Spleen (tissue), 11 donors: ENCODE measurements at regions not wholly inside any gene's neighbourhood (a gene's known extent, or its start where the extent isn't known, plus 50 kb on each side); places are given as distances from the start of the nearest gene placed in this dataset.

ENCODE experiments used
- DNase-seq: peaks from one replicate; pipeline ENCODE4 v3.0.0-alpha.2; 2020
- H3K27ac ChIP-seq, 8 donors: fragments of 200-600 bp; sonication (generic) in 7 of 8; 1 replicate in 4 of 8; 2 replicates in 4 of 8; pipeline versions ENCODE4 v1.5.0 to v1.8.0; 2016 to 2021; ENCODE audit warnings: inconsistent platforms in 4 of 8, mild to moderate bottlenecking in 4 of 8, moderate library complexity in 1 of 8
- H3K27me3 ChIP-seq, 7 donors: fragments of 200-600 bp; sonication (generic) in 6 of 7; replicated peaks in 1 of 7; 1 replicate in 4 of 7; 2 replicates in 3 of 7; pipeline versions ENCODE4 v1.5.0 to v1.8.0; 2016 to 2021; ENCODE audit warnings: inconsistent platforms in 3 of 7, mild to moderate bottlenecking in 1 of 7
- H3K36me3 ChIP-seq, 6 donors: fragments of 200-600 bp; sonication (generic) in 5 of 6; 1 replicate in 4 of 6; 2 replicates in 2 of 6; pipeline versions ENCODE4 v1.5.0 to v1.8.0; 2016 to 2021; ENCODE audit warnings: inconsistent platforms in 2 of 6
- H3K4me1 ChIP-seq, 6 donors: fragments of 200-600 bp; sonication (generic) in 5 of 6; 1 replicate in 3 of 6; 2 replicates in 3 of 6; pipeline versions ENCODE4 v1.5.0 to v1.8.0; 2016 to 2021; ENCODE audit warnings: inconsistent platforms in 3 of 6
- H3K4me3 ChIP-seq, 8 donors: fragments of 200-600 bp; sonication (generic) in 7 of 8; 1 replicate in 4 of 8; 2 replicates in 4 of 8; pipeline versions ENCODE4 v1.5.0 to v1.8.0; 2016 to 2021; ENCODE audit warnings: inconsistent platforms in 4 of 8, mild to moderate bottlenecking in 4 of 8, moderate library complexity in 2 of 8
- H3K9me3 ChIP-seq, 8 donors: fragments of 200-600 bp; sonication (generic) in 7 of 8; 1 replicate in 4 of 8; 2 replicates in 4 of 8; pipeline versions ENCODE4 v1.5.0 to v1.8.0; 2016 to 2021; ENCODE audit warnings: inconsistent platforms in 4 of 8
- POLR2A ChIP-seq, 3 donors: fragments of 450-650 bp; IDR thresholded peaks; one replicate each; pipeline ENCODE4 v1.5.1; 2017; ENCODE audit warnings: antibody characterized with exemption in 3 of 3, mild to moderate bottlenecking in 1 of 3
- POLR2AphosphoS5 ChIP-seq, 3 donors: sonication (generic); formaldehyde crosslinking; IDR thresholded peaks; one replicate each; pipeline ENCODE4 v1.5.1; 2017; ENCODE audit warnings: antibody characterized with exemption in 3 of 3
- WGBS, 5 donors: extraction: QIAGEN DNeasy Blood & Tissue Kit in 3 of 5; methylation state at CpG; one replicate each; pipeline versions ENCODE4 v1.1.5 to v1.1.7; 2013 to 2018; 5-methylcytosine and 5-hydroxymethylcytosine counted together
- intact Hi-C: fragments of 100-400 bp; cut with DNase I; formaldehyde crosslinking; loops from one replicate; pipeline ENCODE4 v1.15.0; 2023; ENCODE audit warnings: low total_unique reads
- TF ChIP-seq, protein P1 (sequence below), 11 experiments: fragments of 200-600 bp in 7 of 11; fragments of 450-650 bp in 4 of 11; sonication (generic) in 4 of 11; IDR thresholded peaks in 8 of 11; conservative IDR thresholded peaks in 3 of 11; 1 replicate in 7 of 11; 2 replicates in 4 of 11; pipeline versions ENCODE4 v1.4.0 to v1.8.0; 2016 to 2021; ENCODE audit warnings: antibody characterized with exemption in 11 of 11, inconsistent platforms in 4 of 11, mild to moderate bottlenecking in 1 of 11
- donor health status: healthy with polysubstance abuse.
- donor health status: DM: no; HTN: no; CAD: no; lungs with moderate emphysema.
- donor health status: DM: no; HTN: no; CAD: no.
- donor health status: Bipolar disorder and iron deficiency.
- donor health status: healthy.
- donor health status: DM: no; HTN: no; CAD: no.
- donor health status: DM: yes; HTN: yes; CAD: no.

GRCh38 chr4:33577791-33578190 lies 2666.5 kb downstream of the ARAP2 start:
- intact Hi-C loops: no loop called here
- Histone ChIP-seq H3K27ac (no peak overlapping the region), H3K36me3 (no peaks in the 10 kb centered on the region), H3K27me3 (no peaks in the 10 kb centered on the region), H3K9me3 (peaks cover 0 to 13% (median 3%) of the 10 kb centered on the region in 8 donors), H3K4me1 (no peaks in the 10 kb centered on the region), H3K4me3 (no peak overlapping the region)
- no peak for DNase-seq
- no peak for TF ChIP-seq POLR2A (IDR thresholded peaks at IDR 0.05)
- TF ChIP-seq POLR2AphosphoS5 (IDR thresholded peaks at IDR 0.05): no peak
- TF ChIP-seq, protein P1, sequence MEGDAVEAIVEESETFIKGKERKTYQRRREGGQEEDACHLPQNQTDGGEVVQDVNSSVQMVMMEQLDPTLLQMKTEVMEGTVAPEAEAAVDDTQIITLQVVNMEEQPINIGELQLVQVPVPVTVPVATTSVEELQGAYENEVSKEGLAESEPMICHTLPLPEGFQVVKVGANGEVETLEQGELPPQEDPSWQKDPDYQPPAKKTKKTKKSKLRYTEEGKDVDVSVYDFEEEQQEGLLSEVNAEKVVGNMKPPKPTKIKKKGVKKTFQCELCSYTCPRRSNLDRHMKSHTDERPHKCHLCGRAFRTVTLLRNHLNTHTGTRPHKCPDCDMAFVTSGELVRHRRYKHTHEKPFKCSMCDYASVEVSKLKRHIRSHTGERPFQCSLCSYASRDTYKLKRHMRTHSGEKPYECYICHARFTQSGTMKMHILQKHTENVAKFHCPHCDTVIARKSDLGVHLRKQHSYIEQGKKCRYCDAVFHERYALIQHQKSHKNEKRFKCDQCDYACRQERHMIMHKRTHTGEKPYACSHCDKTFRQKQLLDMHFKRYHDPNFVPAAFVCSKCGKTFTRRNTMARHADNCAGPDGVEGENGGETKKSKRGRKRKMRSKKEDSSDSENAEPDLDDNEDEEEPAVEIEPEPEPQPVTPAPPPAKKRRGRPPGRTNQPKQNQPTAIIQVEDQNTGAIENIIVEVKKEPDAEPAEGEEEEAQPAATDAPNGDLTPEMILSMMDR (IDR thresholded peaks at IDR 0.05 in 8 of 11, conservative IDR thresholded peaks at IDR 0.05 in 3 of 11): no peak
- WGBS, 5 donors: 84 to 91% (median 86%) methylated on average over 6 of the region's 6 CpGs

DNA sequence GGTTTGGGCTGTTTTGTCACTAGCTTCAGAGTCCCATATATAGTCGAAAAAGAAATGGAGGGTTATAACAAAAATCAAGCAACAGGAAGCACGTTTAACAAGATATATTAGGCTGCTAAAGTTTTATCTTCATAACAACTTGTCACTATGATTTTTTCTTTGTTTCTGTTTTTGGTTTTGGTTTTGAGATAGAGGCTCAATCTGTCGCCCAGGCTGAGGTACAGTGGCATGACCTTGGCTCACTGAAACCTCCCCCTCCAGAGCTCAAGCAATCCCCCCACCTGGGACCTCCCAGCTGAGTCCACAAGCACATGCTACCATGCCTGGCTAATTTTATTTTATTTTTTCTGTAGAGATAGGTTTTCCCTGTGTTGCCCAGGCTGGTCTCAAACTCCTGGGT lies 2664.4 kb downstream of the ARAP2 start:
- WGBS, 5 donors: 37 to 67% (median 49%) methylated on average over 3 of the region's 3 CpGs
- no peak for DNase-seq
- TF ChIP-seq, protein P1 (IDR thresholded peaks at IDR 0.05 in 8 of 11, conservative IDR thresholded peaks at IDR 0.05 in 3 of 11): no peak
- no peak for TF ChIP-seq POLR2A (IDR thresholded peaks at IDR 0.05)
- TF ChIP-seq POLR2AphosphoS5 (IDR thresholded peaks at IDR 0.05): no peak
- Histone ChIP-seq H3K9me3 (peaks cover 0 to 10% (median 3%) of the 10 kb centered on the region in 8 donors), H3K4me3 (no peak overlapping the region), H3K27me3 (no peaks in the 10 kb centered on the region), H3K27ac (no peak overlapping the region), H3K4me1 (no peaks in the 10 kb centered on the region), H3K36me3 (no peaks in the 10 kb centered on the region)
- intact Hi-C loops: no loop called here

DNA sequence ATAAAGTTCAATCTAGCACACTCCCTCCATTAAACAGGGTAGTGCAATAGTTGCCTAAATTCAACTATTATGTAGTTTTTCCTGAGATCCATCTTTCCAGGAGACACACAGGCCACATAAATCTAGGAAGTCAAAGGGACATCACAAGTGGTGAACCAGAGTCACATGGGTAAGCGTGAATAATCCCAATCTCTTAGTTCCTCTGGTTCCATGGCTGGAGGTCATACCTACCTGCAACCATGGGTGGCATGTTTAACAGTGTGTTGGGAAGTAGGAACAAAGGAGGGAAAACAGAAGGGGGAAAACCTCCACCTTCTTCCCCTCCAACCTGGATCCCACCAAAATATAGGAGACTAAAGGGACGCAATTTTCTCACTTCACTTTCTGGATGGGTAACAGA lies 2651.6 kb downstream of the ARAP2 start:
- TF ChIP-seq POLR2A (IDR thresholded peaks at IDR 0.05): no peak
- TF ChIP-seq, protein P1 (IDR thresholded peaks at IDR 0.05 in 8 of 11, conservative IDR thresholded peaks at IDR 0.05 in 3 of 11): no peak
- TF ChIP-seq POLR2AphosphoS5 (IDR thresholded peaks at IDR 0.05): no peak
- no peaks in the 10 kb centered on the region for H3K27me3 ChIP-seq
- no peak overlapping the region for H3K4me3 ChIP-seq
- H3K4me1 ChIP-seq: no peaks in the 10 kb centered on the region
- WGBS, 5 donors: 80 to 95% (median 88%) methylated on average over 2 of the region's 2 CpGs
- H3K36me3 ChIP-seq: no peaks in the 10 kb centered on the region
- peaks cover 2 to 78% (median 70%) of the 10 kb centered on the region in 8 donors for H3K9me3 ChIP-seq
- intact Hi-C loops: no loop called here
- no peak for DNase-seq
- no peak overlapping the region for H3K27ac ChIP-seq

GRCh38 chr4:33606951-33607350 lies 2637.4 kb downstream of the ARAP2 start:
- 67 to 87% (median 85%) methylated on average over 6 to 8 of the region's 8 CpGs for WGBS, 5 donors
- H3K36me3 ChIP-seq: no peaks in the 10 kb centered on the region
- TF ChIP-seq POLR2AphosphoS5 (IDR thresholded peaks at IDR 0.05): no peak
- TF ChIP-seq, protein P1 (IDR thresholded peaks at IDR 0.05 in 8 of 11, conservative IDR thresholded peaks at IDR 0.05 in 3 of 11): no peak
- TF ChIP-seq POLR2A (IDR thresholded peaks at IDR 0.05): no peak
- H3K4me1 ChIP-seq: no peaks in the 10 kb centered on the region
- peaks cover 0 to 77% (median 51%) of the 10 kb centered on the region in 8 donors for H3K9me3 ChIP-seq
- H3K4me3 ChIP-seq: no peak overlapping the region
- DNase-seq: no peak
- intact Hi-C loops: no loop called here
- no peak overlapping the region for H3K27ac ChIP-seq
- H3K27me3 ChIP-seq: no peaks in the 10 kb centered on the region
